ENCODE measurements at regions not wholly inside any gene's neighbourhood (a gene's known extent, or its start where the extent isn't known, plus 50 kb on each side); places are given as distances from the start of the nearest gene placed in this dataset.
"Not testable (repeated sequence)": the region's sequence is repeated elsewhere in the genome, so short reads cannot be mapped to it uniquely, and the experiment has no call there.

DNA sequence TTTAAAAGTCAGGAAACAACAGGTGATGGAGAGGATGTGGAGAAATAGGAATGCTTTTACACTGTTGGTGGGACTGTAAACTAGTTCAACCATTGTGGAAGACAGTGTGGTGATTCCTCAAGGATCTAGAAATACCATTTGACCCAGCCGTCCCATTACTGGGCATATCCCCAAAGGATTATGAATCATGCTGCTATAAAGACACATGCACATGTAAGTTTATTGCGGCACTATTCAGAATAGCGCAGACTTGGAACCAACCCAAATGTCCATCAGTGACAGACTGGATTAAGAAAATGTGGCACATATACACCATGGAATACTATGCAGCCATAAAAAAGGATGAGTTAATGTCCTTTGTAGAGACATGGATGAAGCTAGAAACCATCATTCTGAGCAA lies 359.8 kb upstream of the CCDC179 start:
- H3K4me1 Mint-ChIP-seq; H3K27ac Mint-ChIP-seq; H3K36me3 Mint-ChIP-seq (ENCODE audit: low read depth); H3K4me3 Mint-ChIP-seq; DNase-seq; ATAC-seq; H3K27me3 Mint-ChIP-seq: not testable (repeated sequence)
- peaks cover 11% of the 10 kb centered on the region for H3K9me3 Mint-ChIP-seq

- Mint-ChIP-seq H3K27ac (no peak overlapping the region), H3K36me3 (ENCODE audit: low read depth) (no peaks in the 10 kb centered on the region), H3K4me3 (no peak overlapping the region), H3K4me1 (no peaks in the 10 kb centered on the region), H3K9me3 (peaks cover 11% of the 10 kb centered on the region), H3K27me3 (no peaks in the 10 kb centered on the region)
- ATAC-seq (no peak), DNase-seq (no peak)
These were observed 361.1 kb upstream of the CCDC179 start for GRCh38 chr11:23221366-23221765.

GRCh38 chr11:23226331-23227077 lies 366.2 kb upstream of the CCDC179 start:
- ATAC-seq = no peak
- H3K4me1 Mint-ChIP-seq = no peaks in the 10 kb centered on the region
- no peak overlapping the region for H3K4me3 Mint-ChIP-seq
- no peaks in the 10 kb centered on the region for H3K36me3 Mint-ChIP-seq (ENCODE audit: low read depth)
- no peaks in the 10 kb centered on the region for H3K27me3 Mint-ChIP-seq
- no peak overlapping the region for H3K27ac Mint-ChIP-seq
- peaks cover 3% of the 10 kb centered on the region for H3K9me3 Mint-ChIP-seq
- no peak for DNase-seq

- no peak for ATAC-seq
- no peak overlapping the region for H3K27ac Mint-ChIP-seq
- no peaks in the 10 kb centered on the region for H3K36me3 Mint-ChIP-seq (ENCODE audit: low read depth)
- H3K9me3 Mint-ChIP-seq = peaks cover 3% of the 10 kb centered on the region
- H3K4me1 Mint-ChIP-seq = no peaks in the 10 kb centered on the region
- no peaks in the 10 kb centered on the region for H3K27me3 Mint-ChIP-seq
- no peak overlapping the region for H3K4me3 Mint-ChIP-seq
- DNase-seq = no peak
These were observed 366.8 kb upstream of the CCDC179 start for GRCh38 chr11:23227078-23227445.

DNA sequence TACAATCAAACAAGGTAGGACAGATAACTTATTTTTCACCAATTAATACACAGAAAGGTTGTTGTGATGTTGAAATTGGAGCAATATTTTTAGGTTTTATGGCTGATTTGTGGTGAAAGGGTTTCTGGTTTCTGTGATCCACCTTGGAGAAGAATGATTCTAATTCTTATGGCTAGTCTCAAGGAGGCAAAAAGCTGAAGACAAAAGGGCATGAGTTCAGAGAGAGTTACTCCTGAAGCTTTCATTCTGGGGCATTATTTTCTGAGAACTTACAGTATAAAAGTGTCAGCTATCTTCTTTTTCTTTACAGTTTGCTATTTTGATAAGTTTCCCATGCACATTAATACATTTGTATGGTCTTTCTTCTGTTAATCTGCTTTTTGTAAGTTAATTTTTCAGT lies 372.4 kb upstream of the CCDC179 start:
- DNase-seq = no peak

DNA sequence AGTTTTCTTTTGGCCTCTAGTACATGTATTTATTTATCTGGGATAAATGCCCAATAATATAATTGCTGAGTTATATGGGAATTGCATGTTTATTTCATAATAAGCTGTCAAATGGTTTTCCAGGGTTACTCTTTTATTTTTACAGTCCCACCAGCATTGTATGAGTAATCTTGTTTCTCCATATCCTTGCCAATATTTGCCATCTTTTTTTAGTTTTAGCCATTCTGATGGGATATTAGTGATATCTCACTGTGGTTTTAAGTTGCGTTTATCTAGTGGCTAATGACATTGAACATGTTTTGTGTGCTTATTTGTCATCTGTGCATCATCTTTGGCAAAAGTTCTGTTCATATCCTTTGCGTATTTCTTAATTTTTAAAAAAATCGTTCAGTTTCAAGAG lies 372.8 kb upstream of the CCDC179 start:
- Mint-ChIP-seq H3K4me1 (no peaks in the 10 kb centered on the region), H3K9me3 (peaks cover 9% of the 10 kb centered on the region), H3K36me3 (ENCODE audit: low read depth) (no peaks in the 10 kb centered on the region), H3K27me3 (no peaks in the 10 kb centered on the region), H3K27ac (no peak overlapping the region), H3K4me3 (no peak overlapping the region)
- ATAC-seq = no peak
- DNase-seq = no peak

More for the DNA sequence above, 372.4 kb upstream of the CCDC179 start:
- Mint-ChIP-seq H3K9me3 (peaks cover 9% of the 10 kb centered on the region), H3K36me3 (ENCODE audit: low read depth) (no peaks in the 10 kb centered on the region), H3K4me3 (no peak overlapping the region), H3K27me3 (no peaks in the 10 kb centered on the region), H3K27ac (no peak overlapping the region), H3K4me1 (no peaks in the 10 kb centered on the region)
- ATAC-seq = no peak

GRCh38 chr11:23236826-23237555 lies 376.7 kb upstream of the CCDC179 start:
- Mint-ChIP-seq H3K27me3 (no peaks in the 10 kb centered on the region), H3K4me3 (no peak overlapping the region), H3K9me3 (peaks cover 13% of the 10 kb centered on the region), H3K36me3 (ENCODE audit: low read depth) (no peaks in the 10 kb centered on the region), H3K27ac (no peak overlapping the region), H3K4me1 (no peaks in the 10 kb centered on the region)
- ATAC-seq (no peak), DNase-seq (no peak)

- ATAC-seq = no peak
- no peaks in the 10 kb centered on the region for H3K4me1 Mint-ChIP-seq
These were observed 392.2 kb upstream of the CCDC179 start for GRCh38 chr11:23252426-23252825.

GRCh38 chr11:23257088-23257487 lies 396.8 kb upstream of the CCDC179 start:
- Mint-ChIP-seq H3K9me3 (peaks cover 7% of the 10 kb centered on the region), H3K27me3 (no peaks in the 10 kb centered on the region), H3K4me1 (no peaks in the 10 kb centered on the region), H3K36me3 (ENCODE audit: low read depth) (no peaks in the 10 kb centered on the region), H3K4me3 (no peak overlapping the region), H3K27ac (no peak overlapping the region)
- DNase-seq = no peak
- ATAC-seq = no peak

More at GRCh38 chr11:23252426-23252825, 392.2 kb upstream of the CCDC179 start:
- no peak for DNase-seq
- H3K27me3 Mint-ChIP-seq = no peaks in the 10 kb centered on the region
- no peaks in the 10 kb centered on the region for H3K36me3 Mint-ChIP-seq (ENCODE audit: low read depth)
- H3K9me3 Mint-ChIP-seq = peaks cover 5% of the 10 kb centered on the region
- H3K4me3 Mint-ChIP-seq = no peak overlapping the region
- H3K27ac Mint-ChIP-seq = no peak overlapping the region

- Mint-ChIP-seq H3K4me3 (no peak overlapping the region), H3K27me3 (no peaks in the 10 kb centered on the region), H3K4me1 (no peaks in the 10 kb centered on the region), H3K36me3 (ENCODE audit: low read depth) (no peaks in the 10 kb centered on the region), H3K9me3 (peaks cover 10% of the 10 kb centered on the region), H3K27ac (no peak overlapping the region)
- DNase-seq = no peak
- no peak for ATAC-seq
These were observed 397.3 kb upstream of the CCDC179 start for GRCh38 chr11:23257556-23257955.

- no peaks in the 10 kb centered on the region for H3K36me3 Mint-ChIP-seq (ENCODE audit: low read depth)
- H3K4me3 Mint-ChIP-seq = no peak overlapping the region
- no peak for ATAC-seq
- no peak for DNase-seq
- H3K27ac Mint-ChIP-seq = no peak overlapping the region
- H3K9me3 Mint-ChIP-seq = peaks cover 6% of the 10 kb centered on the region
- H3K4me1 Mint-ChIP-seq = no peaks in the 10 kb centered on the region
- H3K27me3 Mint-ChIP-seq = no peaks in the 10 kb centered on the region
These were observed 403.2 kb upstream of the CCDC179 start for GRCh38 chr11:23263466-23263865.

DNA sequence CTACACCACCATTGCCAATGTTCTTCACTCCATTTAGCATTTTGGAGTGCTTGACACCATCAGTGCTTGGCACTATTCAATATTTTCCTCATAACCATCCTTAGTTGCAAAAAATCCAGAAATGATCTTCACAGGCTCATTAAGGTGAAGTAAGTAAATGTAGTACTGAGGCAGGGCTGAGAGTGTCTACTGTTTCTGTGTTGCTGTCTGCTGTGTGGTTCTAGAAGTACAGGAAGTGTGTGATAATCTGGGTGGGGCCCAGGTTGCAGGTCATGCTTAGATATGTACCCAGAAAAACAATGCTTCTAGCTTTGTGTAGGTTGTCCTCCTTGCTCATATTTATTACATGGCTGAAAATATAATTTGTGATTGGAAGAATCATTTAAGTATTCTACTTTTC lies 411.8 kb upstream of the CCDC179 start:
- ATAC-seq (no peak), DNase-seq (no peak)
- H3K27me3 Mint-ChIP-seq = no peaks in the 10 kb centered on the region
- no peaks in the 10 kb centered on the region for H3K36me3 Mint-ChIP-seq (ENCODE audit: low read depth)
- no peak overlapping the region for H3K4me3 Mint-ChIP-seq
- no peaks in the 10 kb centered on the region for H3K9me3 Mint-ChIP-seq
- no peak overlapping the region for H3K27ac Mint-ChIP-seq
- H3K4me1 Mint-ChIP-seq = no peaks in the 10 kb centered on the region

DNA sequence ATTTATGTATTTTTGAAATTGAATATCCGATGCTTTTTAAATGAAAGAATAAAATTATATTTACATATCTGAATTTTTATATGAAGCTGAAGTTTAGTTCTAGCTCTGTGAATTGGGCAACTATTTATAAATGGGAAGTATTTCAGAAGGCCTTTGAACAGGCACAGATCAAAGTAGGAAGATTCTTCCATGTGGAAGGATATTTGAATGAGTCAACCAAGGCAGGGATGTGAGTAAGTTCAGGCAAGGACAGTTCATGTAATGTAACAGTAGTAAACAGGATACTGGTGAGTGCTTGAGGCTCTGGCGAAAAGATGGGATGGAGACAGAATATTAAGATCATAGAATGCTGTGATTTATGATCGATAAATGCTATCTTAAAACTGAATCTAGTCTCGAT lies 417.8 kb upstream of the CCDC179 start:
- no peaks in the 10 kb centered on the region for H3K4me1 Mint-ChIP-seq

GRCh38 chr11:23280088-23280487 lies 419.8 kb upstream of the CCDC179 start:
- H3K9me3 Mint-ChIP-seq = no peaks in the 10 kb centered on the region
- DNase-seq = no peak
- no peaks in the 10 kb centered on the region for H3K36me3 Mint-ChIP-seq (ENCODE audit: low read depth)
- no peak for ATAC-seq
- H3K27me3 Mint-ChIP-seq = no peaks in the 10 kb centered on the region
- H3K4me1 Mint-ChIP-seq = no peaks in the 10 kb centered on the region
- no peak overlapping the region for H3K27ac Mint-ChIP-seq
- no peak overlapping the region for H3K4me3 Mint-ChIP-seq

More for the DNA sequence above, 417.8 kb upstream of the CCDC179 start:
- H3K4me3 Mint-ChIP-seq = no peak overlapping the region
- H3K36me3 Mint-ChIP-seq (ENCODE audit: low read depth) = no peaks in the 10 kb centered on the region
- no peaks in the 10 kb centered on the region for H3K9me3 Mint-ChIP-seq
- no peaks in the 10 kb centered on the region for H3K27me3 Mint-ChIP-seq
- no peak for ATAC-seq
- no peak for DNase-seq
- H3K27ac Mint-ChIP-seq = no peak overlapping the region

DNA sequence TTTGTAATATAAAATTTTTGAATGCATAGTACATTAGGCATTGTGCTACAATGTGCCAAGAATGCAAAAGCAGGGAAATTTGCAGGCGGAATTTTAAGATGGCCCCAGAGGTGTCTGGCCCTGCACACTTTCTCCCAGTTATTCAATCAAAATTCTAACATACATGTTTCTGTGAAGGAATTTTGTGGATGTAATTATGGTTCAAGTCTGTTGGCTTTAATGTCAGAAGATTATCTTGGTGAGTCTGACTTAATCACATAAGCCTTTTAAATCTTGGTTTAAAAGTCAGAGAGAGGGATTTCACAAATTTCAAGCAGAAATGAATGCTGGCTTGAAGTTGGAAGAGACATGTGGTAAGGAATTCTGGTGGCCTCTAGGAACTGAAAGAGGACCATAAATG lies 423.4 kb upstream of the CCDC179 start:
- no peak overlapping the region for H3K27ac Mint-ChIP-seq
- H3K9me3 Mint-ChIP-seq = no peaks in the 10 kb centered on the region
- no peak overlapping the region for H3K4me3 Mint-ChIP-seq
- ATAC-seq = no peak
- H3K36me3 Mint-ChIP-seq (ENCODE audit: low read depth) = no peaks in the 10 kb centered on the region
- no peaks in the 10 kb centered on the region for H3K4me1 Mint-ChIP-seq
- H3K27me3 Mint-ChIP-seq = no peaks in the 10 kb centered on the region
- DNase-seq = no peak
